ENCODE measurements at regions not wholly inside any gene's neighbourhood (a gene's known extent, or its start where the extent isn't known, plus 50 kb on each side); places are given as distances from the start of the nearest gene placed in this dataset.

DNA sequence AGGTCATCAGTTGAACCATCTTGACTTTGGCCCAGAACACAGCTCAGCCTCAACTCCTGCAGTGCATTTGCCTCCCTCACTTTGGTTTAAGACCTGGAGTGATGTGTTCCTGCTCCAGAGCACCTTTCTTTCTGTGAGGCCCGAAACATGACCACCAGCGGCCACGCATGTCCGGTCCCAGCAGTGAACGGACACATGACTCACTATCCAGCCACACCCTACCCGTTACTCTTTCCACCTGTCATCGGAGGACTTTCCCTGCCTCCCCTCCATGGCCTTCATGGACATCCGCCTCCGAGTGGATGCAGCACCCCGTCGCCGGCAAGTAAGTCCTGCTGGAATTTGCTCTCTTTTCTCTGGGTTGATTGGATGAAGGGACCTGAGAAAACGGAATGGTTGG is 253.8 kb upstream of the RARB start:
- BruUV-seq (replicated peaks): no TSS peak
- Mint-ChIP-seq H3K27ac (ENCODE audit: unreplicated experiment) (no peak overlapping the region), H3K4me3 (ENCODE audit: low read depth, unreplicated experiment) (no peak overlapping the region), H3K4me1 (ENCODE audit: low read depth, unreplicated experiment) (no peaks in the 10 kb centered on the region), H3K36me3 (ENCODE audit: insufficient read depth, unreplicated experiment) (no peaks in the 10 kb centered on the region), H3K27me3 (ENCODE audit: unreplicated experiment) (no peaks in the 10 kb centered on the region), H3K9me3 (ENCODE audit: low read depth, unreplicated experiment) (no peaks in the 10 kb centered on the region)
- no peak for DNase-seq
- CTCF ChIA-PET: no interaction called here
- TF ChIP-seq, protein P1, sequence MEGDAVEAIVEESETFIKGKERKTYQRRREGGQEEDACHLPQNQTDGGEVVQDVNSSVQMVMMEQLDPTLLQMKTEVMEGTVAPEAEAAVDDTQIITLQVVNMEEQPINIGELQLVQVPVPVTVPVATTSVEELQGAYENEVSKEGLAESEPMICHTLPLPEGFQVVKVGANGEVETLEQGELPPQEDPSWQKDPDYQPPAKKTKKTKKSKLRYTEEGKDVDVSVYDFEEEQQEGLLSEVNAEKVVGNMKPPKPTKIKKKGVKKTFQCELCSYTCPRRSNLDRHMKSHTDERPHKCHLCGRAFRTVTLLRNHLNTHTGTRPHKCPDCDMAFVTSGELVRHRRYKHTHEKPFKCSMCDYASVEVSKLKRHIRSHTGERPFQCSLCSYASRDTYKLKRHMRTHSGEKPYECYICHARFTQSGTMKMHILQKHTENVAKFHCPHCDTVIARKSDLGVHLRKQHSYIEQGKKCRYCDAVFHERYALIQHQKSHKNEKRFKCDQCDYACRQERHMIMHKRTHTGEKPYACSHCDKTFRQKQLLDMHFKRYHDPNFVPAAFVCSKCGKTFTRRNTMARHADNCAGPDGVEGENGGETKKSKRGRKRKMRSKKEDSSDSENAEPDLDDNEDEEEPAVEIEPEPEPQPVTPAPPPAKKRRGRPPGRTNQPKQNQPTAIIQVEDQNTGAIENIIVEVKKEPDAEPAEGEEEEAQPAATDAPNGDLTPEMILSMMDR (IDR thresholded peaks at IDR 0.05; ENCODE audit: unreplicated experiment): no peak
- intact Hi-C loops (cut with micrococcal nuclease; ENCODE audit: unreplicated experiment): no loop called here

DNA sequence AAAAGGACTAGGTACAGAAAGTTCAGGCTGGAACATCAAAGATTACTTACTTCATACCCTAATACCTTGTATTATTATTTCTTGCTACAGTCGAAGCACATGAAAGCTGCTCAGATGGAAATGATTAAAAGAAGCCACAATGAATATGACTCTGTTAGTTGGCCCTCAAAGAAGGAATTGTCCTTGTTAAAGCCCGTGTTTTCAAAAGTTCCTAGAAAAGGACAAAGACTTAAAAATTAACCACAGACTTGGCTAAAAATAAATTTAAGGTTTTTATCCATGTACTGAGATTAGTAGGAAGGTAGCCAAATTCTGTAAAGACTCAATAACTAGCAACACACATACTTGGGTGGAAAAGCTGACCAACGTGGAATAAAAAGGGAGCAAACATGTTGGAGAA is 251.0 kb upstream of the RARB start:
- DNase-seq: no peak
- Mint-ChIP-seq H3K9me3 (ENCODE audit: low read depth, unreplicated experiment) (no peaks in the 10 kb centered on the region), H3K4me3 (ENCODE audit: low read depth, unreplicated experiment) (no peak overlapping the region), H3K36me3 (ENCODE audit: insufficient read depth, unreplicated experiment) (no peaks in the 10 kb centered on the region), H3K27me3 (ENCODE audit: unreplicated experiment) (no peaks in the 10 kb centered on the region), H3K4me1 (ENCODE audit: low read depth, unreplicated experiment) (no peaks in the 10 kb centered on the region), H3K27ac (ENCODE audit: unreplicated experiment) (no peak overlapping the region)
- BruUV-seq (replicated peaks): no TSS peak
- CTCF ChIA-PET: no interaction called here
- intact Hi-C loops (cut with micrococcal nuclease; ENCODE audit: unreplicated experiment): no loop called here
- TF ChIP-seq, protein P1 (IDR thresholded peaks at IDR 0.05; ENCODE audit: unreplicated experiment): no peak

GRCh38 chr3:25178672-25179071 is 249.4 kb upstream of the RARB start:
- BruUV-seq (replicated peaks): no TSS peak
- intact Hi-C loops (cut with micrococcal nuclease; ENCODE audit: unreplicated experiment): no loop called here
- H3K4me3 Mint-ChIP-seq (ENCODE audit: low read depth, unreplicated experiment): no peak overlapping the region
- CTCF ChIA-PET: no interaction called here
- no peaks in the 10 kb centered on the region for H3K27me3 Mint-ChIP-seq (ENCODE audit: unreplicated experiment)
- no peaks in the 10 kb centered on the region for H3K4me1 Mint-ChIP-seq (ENCODE audit: low read depth, unreplicated experiment)
- no peaks in the 10 kb centered on the region for H3K36me3 Mint-ChIP-seq (ENCODE audit: insufficient read depth, unreplicated experiment)
- H3K9me3 Mint-ChIP-seq (ENCODE audit: low read depth, unreplicated experiment): no peaks in the 10 kb centered on the region
- H3K27ac Mint-ChIP-seq (ENCODE audit: unreplicated experiment): no peak overlapping the region
- DNase-seq: no peak
- TF ChIP-seq, protein P1 (IDR thresholded peaks at IDR 0.05; ENCODE audit: unreplicated experiment): no peak

DNA sequence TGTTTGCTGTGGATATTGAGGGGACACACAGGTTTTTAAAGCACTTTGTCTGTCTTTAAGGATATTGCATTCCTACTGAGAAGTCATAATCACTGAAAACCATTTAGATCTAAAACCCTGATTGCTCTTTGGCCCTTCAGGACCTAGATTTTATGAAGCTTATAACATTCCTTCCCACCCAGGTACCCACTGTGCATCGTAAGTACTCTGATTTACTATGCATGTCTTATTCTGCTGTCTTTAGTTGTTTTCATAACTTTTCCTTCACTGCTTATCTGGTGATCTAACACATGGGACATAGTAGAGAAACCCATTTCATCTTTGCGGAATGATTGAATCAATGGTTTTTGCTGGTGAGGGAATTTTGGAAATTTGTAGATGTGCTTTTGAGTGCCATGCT is 247.0 kb upstream of the RARB start:
- no peak for DNase-seq
- H3K36me3 Mint-ChIP-seq (ENCODE audit: insufficient read depth, unreplicated experiment): no peaks in the 10 kb centered on the region
- BruUV-seq (replicated peaks): no TSS peak
- TF ChIP-seq, protein P1 (IDR thresholded peaks at IDR 0.05; ENCODE audit: unreplicated experiment): no peak
- H3K4me1 Mint-ChIP-seq (ENCODE audit: low read depth, unreplicated experiment): no peaks in the 10 kb centered on the region
- no peak overlapping the region for H3K4me3 Mint-ChIP-seq (ENCODE audit: low read depth, unreplicated experiment)
- no peaks in the 10 kb centered on the region for H3K27me3 Mint-ChIP-seq (ENCODE audit: unreplicated experiment)
- CTCF ChIA-PET: no interaction called here
- H3K27ac Mint-ChIP-seq (ENCODE audit: unreplicated experiment): no peak overlapping the region
- no peaks in the 10 kb centered on the region for H3K9me3 Mint-ChIP-seq (ENCODE audit: low read depth, unreplicated experiment)
- intact Hi-C loops (cut with micrococcal nuclease; ENCODE audit: unreplicated experiment): no loop called here

- BruUV-seq (replicated peaks): no TSS peak
- no peaks in the 10 kb centered on the region for H3K36me3 Mint-ChIP-seq (ENCODE audit: insufficient read depth, unreplicated experiment)
- TF ChIP-seq, protein P1 (IDR thresholded peaks at IDR 0.05; ENCODE audit: unreplicated experiment): no peak
- CTCF ChIA-PET: no interaction called here
- no peak overlapping the region for H3K27ac Mint-ChIP-seq (ENCODE audit: unreplicated experiment)
- H3K9me3 Mint-ChIP-seq (ENCODE audit: low read depth, unreplicated experiment): no peaks in the 10 kb centered on the region
- DNase-seq: no peak
- no peak overlapping the region for H3K4me3 Mint-ChIP-seq (ENCODE audit: low read depth, unreplicated experiment)
- no peaks in the 10 kb centered on the region for H3K4me1 Mint-ChIP-seq (ENCODE audit: low read depth, unreplicated experiment)
- no peaks in the 10 kb centered on the region for H3K27me3 Mint-ChIP-seq (ENCODE audit: unreplicated experiment)
- intact Hi-C loops (cut with micrococcal nuclease; ENCODE audit: unreplicated experiment): no loop called here
Observed at GRCh38 chr3:25182794-25183193, 245.3 kb upstream of the RARB start.

Measured in Calu3 (cell line).